ENCODE measurements at regions not wholly inside any gene's neighbourhood (a gene's known extent, or its start where the extent isn't known, plus 50 kb on each side); places are given as distances from the start of the nearest gene placed in this dataset.

GRCh38 chr5:110108520-110108919 lies 418.8 kb downstream of the MAN2A1 start:
- CTCF ChIA-PET: no interaction called here
- WGBS (ENCODE audit: insufficient coverage, insufficient replicate concordance, low lambda C conversion rate, missing lambda C conversion rate): 8% methylated on average over 3 of the region's 4 CpGs
- Histone ChIP-seq H3K4me3 (no peak overlapping the region), H3K36me3 (ENCODE audit: control insufficient read depth in 2 of 2, insufficient read depth in 2 of 2, low read length in 1 of 2) (no peaks in the 10 kb centered on the region), H3K4me1 (ENCODE audit: control insufficient read depth, insufficient read depth, low read length) (no peaks in the 10 kb centered on the region), H3K27ac (ENCODE audit: control insufficient read depth, insufficient read depth) (no peak overlapping the region), H3K9ac (ENCODE audit: control insufficient read depth, insufficient read depth, low read length) (no peak overlapping the region), H3K4me2 (ENCODE audit: control insufficient read depth, insufficient read depth) (no peak overlapping the region), H2AFZ (ENCODE audit: control insufficient read depth, low read depth, low read length) (no peak overlapping the region), H3K9me3 (replicated peaks; ENCODE audit: control insufficient read depth, insufficient read depth, low read length) (no peaks in the 10 kb centered on the region), H4K20me1 (ENCODE audit: control insufficient read depth, insufficient read depth) (no peaks in the 10 kb centered on the region), H3K79me2 (ENCODE audit: control insufficient read depth, insufficient read depth, low read length) (no peaks in the 10 kb centered on the region), H3K27me3 (replicated peaks in 1 of 2; ENCODE audit: control insufficient read depth in 2 of 2, insufficient read depth in 2 of 2, low read length in 1 of 2) (no peaks in the 10 kb centered on the region)
- no peak for DNase-seq (ENCODE audit: low read depth, low spot score)
- TF ChIP-seq KAT2A (conservative IDR thresholded peaks at IDR 0.05; ENCODE audit: control insufficient read depth, low read depth, low read length): no peak
- TF ChIP-seq POU2F2 (IDR thresholded peaks at IDR 0.05; ENCODE audit: borderline replicate concordance, low read depth, low read length): no peak
- no peak for TF ChIP-seq ETV6 (conservative IDR thresholded peaks at IDR 0.05 in 1 of 2, IDR thresholded peaks at IDR 0.05 in 1 of 2; ENCODE audit: borderline replicate concordance in 1 of 2, low read depth in 1 of 2)
- TF ChIP-seq E2F8 (IDR thresholded peaks at IDR 0.05; ENCODE audit: low read depth, partially characterized antibody): no peak
- no peak for TF ChIP-seq PAX5 (IDR thresholded peaks at IDR 0.05; ENCODE audit: borderline replicate concordance, low read depth, low read length)
- in situ Hi-C loops (cut with MboI) (no loop called here), intact Hi-C loops (cut with micrococcal nuclease; ENCODE audit: unreplicated experiment) (no loop called here)
- POLR2A ChIA-PET: interaction anchor here (0.6 kb wide), 1 partner anchor 24 kb away, joined by 3 read pairs; no protein-coding TSS in a partner anchor
- SMC1A ChIA-PET (ENCODE audit: uncharacterized antibody, unreplicated experiment): no interaction called here
- no TSS peak for BruUV-seq (replicated peaks)
- RAD21 ChIA-PET (ENCODE audit: unreplicated experiment): no interaction called here
- no peak for ATAC-seq
- FAIRE-seq: no peak

GRCh38 chr5:110109667-110110066 lies 419.9 kb downstream of the MAN2A1 start:
- H3K4me1 ChIP-seq (ENCODE audit: control insufficient read depth, insufficient read depth, low read length): no peaks in the 10 kb centered on the region
- FAIRE-seq (no peak), ATAC-seq (no peak), DNase-seq (ENCODE audit: low read depth, low spot score) (no peak)
- in situ Hi-C loops (cut with MboI): no loop called here
- WGBS (ENCODE audit: insufficient coverage, insufficient replicate concordance, low lambda C conversion rate, missing lambda C conversion rate): 2% methylated on average over 3 of the region's 3 CpGs
- POLR2A ChIA-PET: no interaction called here
- RAD21 ChIA-PET (ENCODE audit: unreplicated experiment): no interaction called here
- no peak overlapping the region for H3K27ac ChIP-seq (ENCODE audit: control insufficient read depth, insufficient read depth)
- H2AFZ ChIP-seq (ENCODE audit: control insufficient read depth, low read depth, low read length): no peak overlapping the region
- no peak for TF ChIP-seq IRF5 (IDR thresholded peaks at IDR 0.05; ENCODE audit: borderline replicate concordance)
- no peak for TF ChIP-seq GATAD2B (conservative IDR thresholded peaks at IDR 0.05; ENCODE audit: low read depth)
- H3K4me3 ChIP-seq: no peak overlapping the region
- CTCF ChIA-PET: no interaction called here
- H3K4me2 ChIP-seq (ENCODE audit: control insufficient read depth, insufficient read depth): no peak overlapping the region
- no peak overlapping the region for H3K9ac ChIP-seq (ENCODE audit: control insufficient read depth, insufficient read depth, low read length)
- intact Hi-C loops (cut with micrococcal nuclease; ENCODE audit: unreplicated experiment): no loop called here
- no peaks in the 10 kb centered on the region for H3K79me2 ChIP-seq (ENCODE audit: control insufficient read depth, insufficient read depth, low read length)
- no TSS peak for BruUV-seq (replicated peaks)
- no peaks in the 10 kb centered on the region for H3K27me3 ChIP-seq (replicated peaks in 1 of 2; ENCODE audit: control insufficient read depth in 2 of 2, insufficient read depth in 2 of 2, low read length in 1 of 2)
- H3K9me3 ChIP-seq (replicated peaks; ENCODE audit: control insufficient read depth, insufficient read depth, low read length): no peaks in the 10 kb centered on the region
- no peaks in the 10 kb centered on the region for H3K36me3 ChIP-seq (ENCODE audit: control insufficient read depth in 2 of 2, insufficient read depth in 2 of 2, low read length in 1 of 2)
- SMC1A ChIA-PET (ENCODE audit: uncharacterized antibody, unreplicated experiment): no interaction called here
- no peaks in the 10 kb centered on the region for H4K20me1 ChIP-seq (ENCODE audit: control insufficient read depth, insufficient read depth)

All from GM12878 (cell line).